Activated CD8-positive, alpha-beta memory T cell treated with anti-CD3 and anti-CD28 coated beads for 4 hours (primary cell): ENCODE measurements at regions not wholly inside any gene's neighbourhood (a gene's known extent, or its start where the extent isn't known, plus 50 kb on each side); places are given as distances from the start of the nearest gene placed in this dataset.
"Not testable (repeated sequence)": the region's sequence is repeated elsewhere in the genome, so short reads cannot be mapped to it uniquely, and the experiment has no call there.

Experiments
- DNase-seq, 2 donors: peaks; one replicate each; pipeline ENCODE4 v3.0.0-alpha.2; 2020; ENCODE audit warnings: low read depth in 2 of 2

- no peak for DNase-seq
Measured at GRCh38 chr3:174540116-174540908, 318.8 kb upstream of the NAALADL2 start.

- no peak for DNase-seq
Measured at GRCh38 chr3:174541708-174542315, 317.3 kb upstream of the NAALADL2 start.

GRCh38 chr3:174547801-174548435 lies 311.2 kb upstream of the NAALADL2 start:
- no peak for DNase-seq

- DNase-seq: no peak
Measured at GRCh38 chr3:174548841-174549623, 310.1 kb upstream of the NAALADL2 start.

GRCh38 chr3:174581558-174581957 lies 277.6 kb upstream of the NAALADL2 start:
- no peak for DNase-seq

GRCh38 chr3:174583396-174583795 lies 275.7 kb upstream of the NAALADL2 start:
- DNase-seq: no peak

GRCh38 chr3:174587137-174587536 lies 272.0 kb upstream of the NAALADL2 start:
- DNase-seq: not testable (repeated sequence)

GRCh38 chr3:174596447-174596982 lies 262.6 kb upstream of the NAALADL2 start:
- no peak for DNase-seq

GRCh38 chr3:174598885-174599439 lies 260.2 kb upstream of the NAALADL2 start:
- no peak for DNase-seq

GRCh38 chr3:174613173-174613572 lies 246.0 kb upstream of the NAALADL2 start:
- DNase-seq: no peak

- DNase-seq: no peak
Measured at GRCh38 chr3:174614036-174614435, 245.1 kb upstream of the NAALADL2 start.

- DNase-seq: no peak
Measured at GRCh38 chr3:174618368-174619080, 240.6 kb upstream of the NAALADL2 start.

- no peak for DNase-seq
Measured at GRCh38 chr3:174619239-174619638, 239.9 kb upstream of the NAALADL2 start.

GRCh38 chr3:174620138-174620537 lies 239.0 kb upstream of the NAALADL2 start:
- DNase-seq: no peak

- no peak for DNase-seq
Measured at GRCh38 chr3:174620855-174621472, 238.2 kb upstream of the NAALADL2 start.

- DNase-seq: no peak
Measured at GRCh38 chr3:174633342-174633741, 225.8 kb upstream of the NAALADL2 start.

- no peak for DNase-seq
Measured at GRCh38 chr3:174636451-174636850, 222.7 kb upstream of the NAALADL2 start.

- no peak for DNase-seq
Measured at GRCh38 chr3:174639406-174639805, 219.7 kb upstream of the NAALADL2 start.

GRCh38 chr3:174639970-174640369 lies 219.2 kb upstream of the NAALADL2 start:
- DNase-seq: no peak

- DNase-seq: no peak
Measured at GRCh38 chr3:174640932-174641331, 218.2 kb upstream of the NAALADL2 start.
